BLaER1 (cell line): ENCODE measurements at regions not wholly inside any gene's neighbourhood (a gene's known extent, or its start where the extent isn't known, plus 50 kb on each side); places are given as distances from the start of the nearest gene placed in this dataset.
A peak's percentile ranks its signal among the peaks of the same experiment; 100 is the strongest.

Experiments used
- H3K27ac ChIP-seq: shearing (Covaris generic); formaldehyde crosslinking; 2 replicates; pipeline ENCODE4 v1.8.1; 2022
- H3K27me3 ChIP-seq: shearing (Covaris generic); formaldehyde crosslinking; 2 replicates; pipeline ENCODE4 v1.8.1; 2022
- H3K36me3 ChIP-seq: shearing (Covaris generic); formaldehyde crosslinking; 2 replicates; pipeline ENCODE4 v1.8.1; 2022
- H3K4me1 ChIP-seq: shearing (Covaris generic); formaldehyde crosslinking; 2 replicates; pipeline ENCODE4 v1.8.1; 2022
- H3K4me2 ChIP-seq: shearing (Covaris generic); formaldehyde crosslinking; 2 replicates; pipeline ENCODE4 v1.8.1; 2022
- H3K4me3 ChIP-seq: shearing (Covaris generic); formaldehyde crosslinking; 2 replicates; pipeline ENCODE4 v1.8.1; 2022
- H3K9ac ChIP-seq: shearing (Covaris generic); formaldehyde crosslinking; 2 replicates; pipeline ENCODE4 v1.8.1; 2022
- H3K9me3 ChIP-seq: shearing (Covaris generic); formaldehyde crosslinking; 2 replicates; pipeline ENCODE4 v1.8.1; 2022
- H4K20me1 ChIP-seq: shearing (Covaris generic); formaldehyde crosslinking; 2 replicates; pipeline ENCODE4 v1.8.1; 2022
- Cebpa-rat ChIP-seq: shearing (Covaris generic); IDR thresholded peaks from 2 replicates; pipeline ENCODE4 v1.8.1; 2022

GRCh38 chr2:9139491-9140443, 66.8 kb upstream of the ASAP2 start:
- Histone ChIP-seq H3K4me2 (peak overlapping the region; percentile 65), H3K4me3 (no peak overlapping the region)

GRCh38 chr2:9137379-9138150, 69.0 kb upstream of the ASAP2 start:
- Histone ChIP-seq H3K36me3 (0 out of 2 replicates have a peak, but pooled peaks cover 3% of the 10 kb centered on the region), H3K4me1 (peaks cover 60% of the 10 kb centered on the region), H4K20me1 (no peaks in the 10 kb centered on the region), H3K4me2 (peak overlapping the region; percentile 75), H3K9ac (no peak overlapping the region), H3K4me3 (no peak overlapping the region), H3K9me3 (peaks cover 21% of the 10 kb centered on the region), H3K27ac (peak overlapping the region; percentile 68), H3K27me3 (no peaks in the 10 kb centered on the region)
- TF ChIP-seq Cebpa-rat: no peak

More at GRCh38 chr2:9139491-9140443, 66.8 kb upstream of the ASAP2 start:
- Histone ChIP-seq H3K36me3 (no peaks in the 10 kb centered on the region), H3K9me3 (peaks cover 1% of the 10 kb centered on the region), H3K4me1 (peaks cover 81% of the 10 kb centered on the region), H3K27me3 (no peaks in the 10 kb centered on the region), H3K27ac (peak overlapping the region; percentile 64; the same call in 1 of the 2 replicates), H3K9ac (peak overlapping the region; percentile 57; the same call in 1 of the 2 replicates), H4K20me1 (no peaks in the 10 kb centered on the region)
- TF ChIP-seq Cebpa-rat: no peak

DNA sequence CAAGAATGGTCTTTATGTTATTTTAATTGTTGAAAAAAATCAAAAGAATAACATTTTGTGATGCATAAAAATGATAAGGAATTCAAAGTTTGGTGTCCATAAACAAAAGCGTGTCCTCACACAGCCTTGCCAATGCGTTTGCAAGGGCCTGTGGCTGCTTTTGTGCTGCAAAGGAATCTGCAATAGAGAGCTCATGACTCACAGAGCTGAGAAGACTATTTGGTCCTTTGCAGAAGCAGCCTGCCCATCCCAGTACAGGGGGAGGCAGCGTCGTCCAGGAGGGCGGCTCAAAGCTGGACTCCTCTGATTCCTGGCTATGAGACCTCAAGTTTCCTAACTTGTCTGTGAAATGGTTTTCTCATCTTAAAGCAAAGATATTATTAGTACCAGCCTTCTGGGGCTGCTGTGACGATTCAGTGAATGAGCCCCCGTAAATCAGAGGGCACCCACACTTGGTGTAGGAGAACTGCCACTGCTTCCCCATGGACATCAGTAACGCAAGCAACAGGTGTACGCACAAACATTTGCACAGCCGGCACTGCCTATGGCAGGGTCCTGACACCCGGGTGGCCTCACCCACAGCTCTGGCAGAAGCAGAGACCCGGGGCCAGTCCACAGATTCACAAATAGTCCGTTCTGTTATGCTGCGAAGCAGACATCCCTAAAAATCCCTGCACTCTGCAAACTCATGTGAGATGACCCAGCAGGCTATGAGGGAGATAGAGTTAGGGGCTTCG, 70.6 kb upstream of the ASAP2 start:
- Histone ChIP-seq H3K27me3 (no peaks in the 10 kb centered on the region), H3K9me3 (peaks cover 30% of the 10 kb centered on the region), H4K20me1 (no peaks in the 10 kb centered on the region), H3K27ac (no peak overlapping the region), H3K36me3 (0 out of 2 replicates have a peak, but pooled peaks cover 3% of the 10 kb centered on the region), H3K4me1 (peaks cover 45% of the 10 kb centered on the region), H3K4me3 (no peak overlapping the region), H3K9ac (no peak overlapping the region), H3K4me2 (no peak overlapping the region)
- TF ChIP-seq Cebpa-rat: no peak

DNA sequence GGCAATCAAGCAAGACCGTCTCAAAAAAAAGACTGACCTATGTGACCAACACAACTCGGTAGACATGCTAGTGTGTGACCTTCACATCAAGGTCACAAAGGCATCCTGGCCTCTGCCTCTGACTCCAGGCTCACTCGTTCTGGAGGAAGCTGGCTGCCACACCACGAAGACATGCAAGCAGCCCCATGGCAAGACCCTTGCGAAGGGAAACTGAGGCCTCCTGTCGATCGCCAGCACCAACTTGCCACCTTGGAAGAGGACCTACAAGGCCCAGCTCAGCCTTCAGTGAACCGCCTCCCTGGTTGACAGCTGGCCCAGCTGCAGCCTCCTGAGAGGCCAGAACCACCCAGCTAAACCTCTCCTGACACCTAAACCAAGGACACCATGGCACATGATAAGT, 79.3 kb upstream of the ASAP2 start:
- no peak overlapping the region for H3K4me2 ChIP-seq

GRCh38 chr2:9126540-9126939, 80.1 kb upstream of the ASAP2 start:
- Histone ChIP-seq H3K27me3 (no peaks in the 10 kb centered on the region), H3K9ac (no peak overlapping the region), H3K4me2 (no peak overlapping the region), H3K4me3 (no peak overlapping the region), H4K20me1 (no peaks in the 10 kb centered on the region), H3K9me3 (peaks cover 20% of the 10 kb centered on the region), H3K36me3 (no peaks in the 10 kb centered on the region), H3K27ac (no peak overlapping the region), H3K4me1 (peaks cover 13% of the 10 kb centered on the region)
- no peak for TF ChIP-seq Cebpa-rat

More for the DNA sequence above, 79.3 kb upstream of the ASAP2 start:
- Histone ChIP-seq H3K4me1 (peaks cover 12% of the 10 kb centered on the region), H4K20me1 (no peaks in the 10 kb centered on the region), H3K36me3 (no peaks in the 10 kb centered on the region), H3K4me3 (no peak overlapping the region), H3K9me3 (peaks cover 22% of the 10 kb centered on the region), H3K27me3 (no peaks in the 10 kb centered on the region), H3K9ac (no peak overlapping the region), H3K27ac (no peak overlapping the region)
- TF ChIP-seq Cebpa-rat: no peak

DNA sequence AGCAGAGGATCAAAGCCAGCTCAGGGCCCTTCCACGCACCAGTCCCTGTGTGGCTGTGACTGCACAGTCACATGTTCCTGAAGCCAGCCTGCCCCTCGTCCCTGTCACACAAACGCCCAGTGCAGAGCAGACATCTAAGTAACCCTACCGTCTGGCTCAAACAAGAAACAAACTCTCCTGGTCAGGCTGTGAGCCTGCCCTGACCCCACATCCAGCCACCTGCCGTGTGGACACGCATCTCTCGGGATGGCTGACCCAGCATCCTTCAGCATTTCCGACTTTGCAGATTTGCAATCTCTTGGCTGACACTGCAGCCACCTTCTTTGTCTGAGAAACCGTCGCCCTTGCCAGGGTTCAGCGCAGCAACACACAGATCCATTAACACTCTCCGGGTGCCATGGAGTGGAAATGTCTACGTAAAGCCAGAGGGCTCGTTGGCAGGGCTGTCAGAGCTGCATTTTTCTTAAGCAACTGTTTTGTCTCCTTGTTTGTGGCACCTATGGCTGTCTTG, 82.3 kb upstream of the ASAP2 start:
- Histone ChIP-seq H3K9me3 (peaks cover 20% of the 10 kb centered on the region), H3K9ac (no peak overlapping the region), H3K27ac (no peak overlapping the region), H3K4me3 (no peak overlapping the region), H3K36me3 (no peaks in the 10 kb centered on the region), H3K4me2 (no peak overlapping the region), H3K27me3 (no peaks in the 10 kb centered on the region), H4K20me1 (no peaks in the 10 kb centered on the region), H3K4me1 (peaks cover 13% of the 10 kb centered on the region)
- TF ChIP-seq Cebpa-rat: no peak

GRCh38 chr2:9123069-9123468, 83.5 kb upstream of the ASAP2 start:
- no peak for TF ChIP-seq Cebpa-rat
- Histone ChIP-seq H3K4me1 (peaks cover 13% of the 10 kb centered on the region), H3K4me3 (no peak overlapping the region), H3K4me2 (peak overlapping the region; percentile 21), H3K9me3 (peaks cover 20% of the 10 kb centered on the region), H4K20me1 (no peaks in the 10 kb centered on the region), H3K36me3 (no peaks in the 10 kb centered on the region), H3K27me3 (no peaks in the 10 kb centered on the region), H3K9ac (no peak overlapping the region), H3K27ac (no peak overlapping the region)

- Histone ChIP-seq H4K20me1 (no peaks in the 10 kb centered on the region), H3K27me3 (no peaks in the 10 kb centered on the region), H3K9me3 (peaks cover 19% of the 10 kb centered on the region), H3K4me1 (peaks cover 13% of the 10 kb centered on the region), H3K27ac (no peak overlapping the region), H3K4me3 (no peak overlapping the region), H3K9ac (no peak overlapping the region), H3K4me2 (peak overlapping the region; percentile 21; the same call in 1 of the 2 replicates), H3K36me3 (no peaks in the 10 kb centered on the region)
- no peak for TF ChIP-seq Cebpa-rat
Observed at GRCh38 chr2:9122367-9122766, 84.2 kb upstream of the ASAP2 start.

- H3K4me1 ChIP-seq: peaks cover 17% of the 10 kb centered on the region
- H3K36me3 ChIP-seq: no peaks in the 10 kb centered on the region
- no peaks in the 10 kb centered on the region for H3K27me3 ChIP-seq
- no peak overlapping the region for H3K4me2 ChIP-seq
- peaks cover 4% of the 10 kb centered on the region for H3K9me3 ChIP-seq
- H3K9ac ChIP-seq: no peak overlapping the region
- H4K20me1 ChIP-seq: no peaks in the 10 kb centered on the region
- TF ChIP-seq Cebpa-rat: no peak
- H3K4me3 ChIP-seq: no peak overlapping the region
- no peak overlapping the region for H3K27ac ChIP-seq
Observed at GRCh38 chr2:9118383-9118960, 88.1 kb upstream of the ASAP2 start.
